ENCODE measurements at regions not wholly inside any gene's neighbourhood (a gene's known extent, or its start where the extent isn't known, plus 50 kb on each side); places are given as distances from the start of the nearest gene placed in this dataset.

DNA sequence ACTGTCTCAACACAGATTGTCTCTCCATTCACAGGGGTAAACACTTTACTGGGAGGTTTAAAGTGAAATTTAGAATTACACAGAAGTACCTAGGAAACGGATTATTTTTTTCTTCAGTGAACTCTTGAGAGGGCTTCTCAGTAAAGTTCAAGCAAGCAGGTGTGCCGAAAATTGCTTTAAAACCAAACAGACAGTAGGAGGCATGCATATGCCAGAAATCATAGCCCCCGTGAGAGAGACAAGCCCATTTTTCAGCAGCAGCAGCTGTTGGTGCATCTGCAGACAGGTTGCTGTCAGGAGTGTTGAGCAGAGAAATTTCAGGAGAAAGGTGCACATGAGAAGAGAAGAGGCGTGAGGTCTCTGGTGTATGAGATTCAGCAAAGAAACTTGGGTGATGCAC lies 2115.5 kb upstream of the CELF4 start:
- TF ChIP-seq, protein P1, sequence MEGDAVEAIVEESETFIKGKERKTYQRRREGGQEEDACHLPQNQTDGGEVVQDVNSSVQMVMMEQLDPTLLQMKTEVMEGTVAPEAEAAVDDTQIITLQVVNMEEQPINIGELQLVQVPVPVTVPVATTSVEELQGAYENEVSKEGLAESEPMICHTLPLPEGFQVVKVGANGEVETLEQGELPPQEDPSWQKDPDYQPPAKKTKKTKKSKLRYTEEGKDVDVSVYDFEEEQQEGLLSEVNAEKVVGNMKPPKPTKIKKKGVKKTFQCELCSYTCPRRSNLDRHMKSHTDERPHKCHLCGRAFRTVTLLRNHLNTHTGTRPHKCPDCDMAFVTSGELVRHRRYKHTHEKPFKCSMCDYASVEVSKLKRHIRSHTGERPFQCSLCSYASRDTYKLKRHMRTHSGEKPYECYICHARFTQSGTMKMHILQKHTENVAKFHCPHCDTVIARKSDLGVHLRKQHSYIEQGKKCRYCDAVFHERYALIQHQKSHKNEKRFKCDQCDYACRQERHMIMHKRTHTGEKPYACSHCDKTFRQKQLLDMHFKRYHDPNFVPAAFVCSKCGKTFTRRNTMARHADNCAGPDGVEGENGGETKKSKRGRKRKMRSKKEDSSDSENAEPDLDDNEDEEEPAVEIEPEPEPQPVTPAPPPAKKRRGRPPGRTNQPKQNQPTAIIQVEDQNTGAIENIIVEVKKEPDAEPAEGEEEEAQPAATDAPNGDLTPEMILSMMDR (conservative IDR thresholded peaks at IDR 0.05; ENCODE audit: control insufficient read depth, insufficient read depth, low read depth, low read length): no peak
- no peak for DNase-seq (ENCODE audit: low read depth)
- no peak overlapping the region for H3K4me3 ChIP-seq (ENCODE audit: control insufficient read depth, low read depth, low read length)

DNA sequence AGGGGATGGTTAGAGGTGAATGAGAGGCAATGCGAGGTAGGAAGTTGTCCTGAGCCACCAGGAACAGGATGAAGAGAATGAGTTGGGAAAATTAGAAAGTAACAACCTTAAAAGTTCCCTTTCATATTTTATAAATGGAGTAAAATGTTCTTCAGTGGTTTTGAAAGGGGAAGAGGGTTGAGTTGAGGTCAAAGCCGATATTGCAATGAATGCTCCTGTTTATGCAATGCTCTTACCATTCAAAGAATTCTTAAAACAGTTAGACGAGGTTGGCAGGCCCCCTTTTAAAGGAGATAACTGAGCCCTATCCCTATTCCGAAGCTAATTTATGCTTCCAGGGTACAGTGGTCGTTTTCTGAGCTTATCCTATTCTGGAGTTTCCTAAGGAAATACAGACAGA lies 2110.3 kb upstream of the CELF4 start:
- peak; percentile 27 for DNase-seq (ENCODE audit: low read depth)

GRCh38 chr18:39675368-39675767 lies 2109.8 kb upstream of the CELF4 start:
- TF ChIP-seq, protein P1 (conservative IDR thresholded peaks at IDR 0.05; ENCODE audit: control insufficient read depth, insufficient read depth, low read depth, low read length): no peak
- peak; percentile 77 for DNase-seq (ENCODE audit: low read depth)
- H3K4me3 ChIP-seq (ENCODE audit: control insufficient read depth, low read depth, low read length): no peak overlapping the region

More for the DNA sequence above, 2110.3 kb upstream of the CELF4 start:
- TF ChIP-seq, protein P1 (conservative IDR thresholded peaks at IDR 0.05; ENCODE audit: control insufficient read depth, insufficient read depth, low read depth, low read length): no peak
- no peak overlapping the region for H3K4me3 ChIP-seq (ENCODE audit: control insufficient read depth, low read depth, low read length)

DNA sequence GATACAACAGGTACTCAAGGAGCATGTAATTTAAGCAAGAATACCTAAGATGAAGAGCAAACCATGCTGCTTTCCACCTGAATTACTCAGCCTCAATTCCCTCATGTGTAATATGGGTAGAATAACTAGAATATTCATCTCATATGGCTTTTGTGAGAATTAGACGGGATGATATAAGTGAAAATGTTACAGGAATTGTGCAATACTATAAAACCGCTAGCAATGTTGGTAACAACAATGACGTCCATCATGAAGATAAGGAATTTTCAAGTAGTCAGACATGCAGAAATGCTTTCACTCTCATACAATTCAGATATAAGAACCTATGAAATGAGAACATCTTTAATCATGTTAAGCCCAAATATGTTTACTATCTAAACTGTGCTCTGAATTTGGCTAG lies 2106.6 kb upstream of the CELF4 start:
- TF ChIP-seq, protein P1 (conservative IDR thresholded peaks at IDR 0.05; ENCODE audit: control insufficient read depth, insufficient read depth, low read depth, low read length): no peak
- no peak overlapping the region for H3K4me3 ChIP-seq (ENCODE audit: control insufficient read depth, low read depth, low read length)
- DNase-seq (ENCODE audit: low read depth): no peak

DNA sequence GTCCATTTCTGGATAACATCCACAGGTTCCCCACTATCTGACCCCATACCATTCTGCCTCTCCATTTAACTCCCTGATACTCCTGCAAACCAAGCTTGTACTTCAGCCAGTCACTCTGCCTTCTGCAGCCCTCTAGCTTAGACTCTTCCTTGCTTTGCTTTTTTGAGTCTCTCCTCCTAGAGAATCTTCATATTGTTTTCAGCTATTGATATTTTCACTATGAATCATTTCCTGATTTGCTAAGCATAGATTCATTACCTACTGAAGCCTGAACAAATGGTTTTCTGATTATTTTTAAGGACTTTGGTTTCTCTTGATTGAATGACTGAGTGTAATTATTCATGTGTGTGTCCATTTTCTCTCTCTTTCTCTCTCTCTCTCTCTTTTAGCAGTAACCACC lies 2102.3 kb upstream of the CELF4 start:
- no peak overlapping the region for H3K4me3 ChIP-seq (ENCODE audit: control insufficient read depth, low read depth, low read length)
- TF ChIP-seq, protein P1 (conservative IDR thresholded peaks at IDR 0.05; ENCODE audit: control insufficient read depth, insufficient read depth, low read depth, low read length): no peak
- peak; percentile 18 for DNase-seq (ENCODE audit: low read depth)

GRCh38 chr18:39666541-39666940 lies 2100.9 kb upstream of the CELF4 start:
- DNase-seq (ENCODE audit: low read depth): no peak
- H3K4me3 ChIP-seq (ENCODE audit: control insufficient read depth, low read depth, low read length): no peak overlapping the region
- TF ChIP-seq, protein P1 (conservative IDR thresholded peaks at IDR 0.05; ENCODE audit: control insufficient read depth, insufficient read depth, low read depth, low read length): no peak

- no peak overlapping the region for H3K4me3 ChIP-seq (ENCODE audit: control insufficient read depth, low read depth, low read length)
- no peak for DNase-seq (ENCODE audit: low read depth)
- TF ChIP-seq, protein P1 (conservative IDR thresholded peaks at IDR 0.05; ENCODE audit: control insufficient read depth, insufficient read depth, low read depth, low read length): no peak
These were observed 2096.3 kb upstream of the CELF4 start for GRCh38 chr18:39661856-39662366.

All from fibroblast of mammary gland (primary cell).